BE2C (cell line): ENCODE measurements at regions not wholly inside any gene's neighbourhood (a gene's known extent, or its start where the extent isn't known, plus 50 kb on each side); places are given as distances from the start of the nearest gene placed in this dataset.

Experiments used
- DNase-seq: peaks from one replicate; pipeline ENCODE4 v3.0.0-alpha.2; 2020
- H3K27me3 ChIP-seq: fragments of 250-450 bp; sonication (Bioruptor Pico); 2 replicates; pipeline ENCODE4 v1.5.1; 2020; ENCODE audit warnings: mild to moderate bottlenecking
- H3K36me3 ChIP-seq: fragments of 250-450 bp; sonication (Bioruptor Pico); 2 replicates; pipeline ENCODE4 v1.5.1; 2020; ENCODE audit warnings: mild to moderate bottlenecking
- H3K4me1 ChIP-seq: fragments of 250-450 bp; sonication (Bioruptor Pico); 2 replicates; pipeline ENCODE4 v1.5.1; 2020
- H3K4me3 ChIP-seq: 2 replicates; pipeline ENCODE4 v1.5.1; 2011; ENCODE audit warnings: low read depth, low read length
- H3K9me3 ChIP-seq: fragments of 250-450 bp; sonication (Bioruptor Pico); 2 replicates; pipeline ENCODE4 v1.5.1; 2020
- CTCF ChIP-seq: IDR thresholded peaks from 2 replicates; pipeline ENCODE4 v1.5.1; 2012; ENCODE audit warnings: mild to moderate bottlenecking, low read depth, low read length

- Histone ChIP-seq H3K4me3 (no peak overlapping the region), H3K36me3 (no peaks in the 10 kb centered on the region), H3K9me3 (no peaks in the 10 kb centered on the region; the same call in 1 of the 2 replicates), H3K27me3 (no peaks in the 10 kb centered on the region), H3K4me1 (no peaks in the 10 kb centered on the region)
- TF ChIP-seq CTCF, result no peak
- no peak for DNase-seq
Measured at GRCh38 chr21:35507181-35507759, 458.2 kb upstream of the RUNX1 start.

- no peaks in the 10 kb centered on the region; the same call in 1 of the 2 replicates for H3K9me3 ChIP-seq
- no peaks in the 10 kb centered on the region for H3K4me1 ChIP-seq
- no peaks in the 10 kb centered on the region for H3K36me3 ChIP-seq
- no peak for DNase-seq
- H3K27me3 ChIP-seq, result no peaks in the 10 kb centered on the region
- no peak overlapping the region for H3K4me3 ChIP-seq
- no peak for TF ChIP-seq CTCF
Measured at GRCh38 chr21:35506771-35507170, 457.7 kb upstream of the RUNX1 start.

- no peak for TF ChIP-seq CTCF
- no peaks in the 10 kb centered on the region for H3K27me3 ChIP-seq
- no peaks in the 10 kb centered on the region for H3K4me1 ChIP-seq
- no peak overlapping the region for H3K4me3 ChIP-seq
- no peaks in the 10 kb centered on the region for H3K36me3 ChIP-seq
- DNase-seq, result no peak
- no peaks in the 10 kb centered on the region; the same call in none of the 2 replicates for H3K9me3 ChIP-seq
Measured at GRCh38 chr21:35506352-35506751, 457.2 kb upstream of the RUNX1 start.

GRCh38 chr21:35504951-35505466 is 455.9 kb upstream of the RUNX1 start:
- DNase-seq, result no peak
- no peak for TF ChIP-seq CTCF
- no peaks in the 10 kb centered on the region for H3K4me1 ChIP-seq
- no peak overlapping the region for H3K4me3 ChIP-seq
- H3K36me3 ChIP-seq, result no peaks in the 10 kb centered on the region
- H3K27me3 ChIP-seq, result no peaks in the 10 kb centered on the region
- no peaks in the 10 kb centered on the region; the same call in none of the 2 replicates for H3K9me3 ChIP-seq

- Histone ChIP-seq H3K9me3 (no peaks in the 10 kb centered on the region; the same call in none of the 2 replicates), H3K27me3 (no peaks in the 10 kb centered on the region), H3K4me1 (no peaks in the 10 kb centered on the region), H3K4me3 (no peak overlapping the region), H3K36me3 (no peaks in the 10 kb centered on the region)
- DNase-seq, result no peak
- TF ChIP-seq CTCF, result no peak
Measured at GRCh38 chr21:35504277-35504676, 455.2 kb upstream of the RUNX1 start.

GRCh38 chr21:35503671-35504070 is 454.6 kb upstream of the RUNX1 start:
- H3K27me3 ChIP-seq, result no peaks in the 10 kb centered on the region
- no peaks in the 10 kb centered on the region for H3K4me1 ChIP-seq
- H3K36me3 ChIP-seq, result no peaks in the 10 kb centered on the region
- no peaks in the 10 kb centered on the region; the same call in none of the 2 replicates for H3K9me3 ChIP-seq
- no peak for TF ChIP-seq CTCF
- no peak for DNase-seq
- no peak overlapping the region for H3K4me3 ChIP-seq
